Hepatocyte (in vitro differentiated cells): ENCODE measurements at regions not wholly inside any gene's neighbourhood (a gene's known extent, or its start where the extent isn't known, plus 50 kb on each side); places are given as distances from the start of the nearest gene placed in this dataset.
A peak's percentile ranks its signal among the peaks of the same experiment; 100 is the strongest.

Source experiments
- DNase-seq: peaks from one replicate; pipeline ENCODE4 v3.0.0-alpha.2; 2016; ENCODE audit warnings: low spot score
- H2AFZ ChIP-seq: fragments of 200-600 bp; sonication (generic); 2 replicates; pipeline ENCODE4 v1.6.0; 2016; ENCODE audit warnings: antibody characterized with exemption, mild to moderate bottlenecking
- H3K27ac ChIP-seq: fragments of 200-600 bp; sonication (generic); 2 replicates; pipeline ENCODE4 v1.5.1; 2016; ENCODE audit warnings: mild to moderate bottlenecking
- H3K27me3 ChIP-seq: fragments of 200-600 bp; sonication (generic); 2 replicates; pipeline ENCODE4 v1.6.1; 2016
- H3K36me3 ChIP-seq: fragments of 200-600 bp; sonication (generic); replicated peaks from 2 replicates; pipeline ENCODE4 v1.5.1; 2016; ENCODE audit warnings: low read depth; ENCODE audit not compliant: insufficient read depth
- H3K4me1 ChIP-seq: fragments of 200-600 bp; sonication (generic); 2 replicates; pipeline ENCODE4 v1.5.1; 2016; ENCODE audit warnings: mild to moderate bottlenecking, moderate library complexity; ENCODE audit not compliant: insufficient read depth
- H3K4me2 ChIP-seq: fragments of 200-600 bp; sonication (generic); 2 replicates; pipeline ENCODE4 v1.6.0; 2016
- H3K4me3 ChIP-seq: fragments of 200-600 bp; sonication (generic); 2 replicates; pipeline ENCODE4 v1.5.1; 2016; ENCODE audit warnings: mild to moderate bottlenecking
- H3K79me2 ChIP-seq: fragments of 200-600 bp; sonication (generic); 2 replicates; pipeline ENCODE4 v1.6.0; 2017; ENCODE audit warnings: mild to moderate bottlenecking
- H3K9me2 ChIP-seq: fragments of 200-600 bp; sonication (generic); replicated peaks from 2 replicates; pipeline ENCODE4 v1.6.0; 2017; ENCODE audit warnings: mild to moderate bottlenecking; ENCODE audit not compliant: insufficient read depth
- H3K9me3 ChIP-seq: fragments of 200-600 bp; sonication (generic); 2 replicates; pipeline ENCODE4 v1.5.1; 2016; ENCODE audit warnings: low read depth, mild to moderate bottlenecking
- H4K20me1 ChIP-seq: fragments of 200-600 bp; sonication (generic); 2 replicates; pipeline ENCODE4 v1.6.0; 2016; ENCODE audit warnings: mild to moderate bottlenecking; ENCODE audit not compliant: insufficient read depth, poor library complexity, severe bottlenecking
- EZH2 ChIP-seq: fragments of 200-600 bp; sonication (generic); IDR thresholded peaks from 2 replicates; pipeline ENCODE4 v1.6.1; 2016; ENCODE audit warnings: antibody characterized with exemption, mild to moderate bottlenecking, borderline replicate concordance
- EZH2phosphoT487 ChIP-seq: fragments of 200-600 bp; sonication (generic); IDR thresholded peaks from one replicate; pipeline ENCODE4 v1.6.1; 2018; ENCODE audit warnings: antibody characterized with exemption, mild to moderate bottlenecking, low read depth, moderate library complexity; ENCODE audit not compliant: unreplicated experiment, severe bottlenecking
- whole genome bisulfite sequencing: methylation state at CpG from one replicate; pipeline ENCODE4 v1.1.6; 2016; ENCODE audit warnings: low lambda C conversion rate; ENCODE audit errors: missing lambda C conversion rate; 5-methylcytosine and 5-hydroxymethylcytosine counted together
- TF ChIP-seq, protein P1 (sequence below): fragments of 200-600 bp; sonication (generic); IDR thresholded peaks from 2 replicates; pipeline ENCODE4 v1.5.1; 2016; ENCODE audit warnings: antibody characterized with exemption, mild to moderate bottlenecking; ENCODE audit not compliant: poor library complexity

DNA sequence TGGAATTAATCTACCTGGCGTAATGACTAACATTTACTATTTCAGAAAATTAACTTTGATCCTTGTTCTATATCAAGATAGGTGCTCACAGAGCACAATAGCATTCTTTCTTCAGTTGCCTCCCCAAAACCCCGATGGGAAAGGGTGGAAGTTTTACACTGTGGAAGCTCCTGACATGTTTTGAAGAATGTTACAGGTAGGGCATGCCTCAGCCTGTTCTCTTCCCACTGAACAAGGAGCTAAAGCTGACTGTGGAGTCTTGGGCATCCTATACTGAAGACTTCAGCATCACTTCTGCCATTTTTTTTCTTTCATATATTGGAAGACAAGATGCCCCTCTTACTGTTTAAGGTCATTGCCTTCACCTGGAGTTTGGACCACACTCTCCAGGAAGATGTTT lies 211.2 kb downstream of the SPP2 start:
- Histone ChIP-seq H3K4me3 (no peak overlapping the region), H3K27ac (no peak overlapping the region), H3K27me3 (no peaks in the 10 kb centered on the region), H2AFZ (no peak overlapping the region), H3K79me2 (no peaks in the 10 kb centered on the region), H3K9me3 (no peaks in the 10 kb centered on the region), H3K9me2 (no peaks in the 10 kb centered on the region), H3K36me3 (no peaks in the 10 kb centered on the region), H3K4me2 (no peak overlapping the region), H4K20me1 (no peaks in the 10 kb centered on the region), H3K4me1 (peaks cover 7% of the 10 kb centered on the region)
- DNase-seq = no peak
- WGBS = 81% methylated on average over 2 of the region's 2 CpGs
- no peak for TF ChIP-seq EZH2phosphoT487

DNA sequence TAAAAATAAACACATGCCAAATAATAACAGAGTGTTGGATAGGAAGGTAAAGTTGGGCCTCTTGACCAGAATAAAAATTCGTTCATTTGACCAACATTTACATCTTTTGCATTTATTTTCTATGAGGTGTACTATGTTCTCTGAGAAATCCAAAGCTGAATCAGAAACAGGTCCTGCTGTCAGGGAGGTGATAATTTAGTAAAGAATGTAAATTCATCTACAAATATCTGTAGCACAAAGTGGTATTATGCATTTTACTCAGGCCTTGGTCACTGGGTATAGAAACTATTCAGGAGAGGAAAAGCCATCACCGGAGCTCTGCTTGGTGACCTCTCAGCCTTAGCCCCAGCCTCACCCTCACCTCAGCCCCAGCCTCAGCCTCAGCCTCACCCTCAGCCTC lies 208.9 kb downstream of the SPP2 start:
- no peaks in the 10 kb centered on the region for H3K9me2 ChIP-seq
- no peaks in the 10 kb centered on the region for H4K20me1 ChIP-seq
- no peak overlapping the region for H3K4me3 ChIP-seq
- H3K36me3 ChIP-seq = no peaks in the 10 kb centered on the region
- H3K27me3 ChIP-seq = no peaks in the 10 kb centered on the region
- no peak for DNase-seq
- WGBS = 91% methylated on average over 2 of the region's 2 CpGs
- H3K4me2 ChIP-seq = no peak overlapping the region
- no peaks in the 10 kb centered on the region for H3K9me3 ChIP-seq
- TF ChIP-seq, protein P1, sequence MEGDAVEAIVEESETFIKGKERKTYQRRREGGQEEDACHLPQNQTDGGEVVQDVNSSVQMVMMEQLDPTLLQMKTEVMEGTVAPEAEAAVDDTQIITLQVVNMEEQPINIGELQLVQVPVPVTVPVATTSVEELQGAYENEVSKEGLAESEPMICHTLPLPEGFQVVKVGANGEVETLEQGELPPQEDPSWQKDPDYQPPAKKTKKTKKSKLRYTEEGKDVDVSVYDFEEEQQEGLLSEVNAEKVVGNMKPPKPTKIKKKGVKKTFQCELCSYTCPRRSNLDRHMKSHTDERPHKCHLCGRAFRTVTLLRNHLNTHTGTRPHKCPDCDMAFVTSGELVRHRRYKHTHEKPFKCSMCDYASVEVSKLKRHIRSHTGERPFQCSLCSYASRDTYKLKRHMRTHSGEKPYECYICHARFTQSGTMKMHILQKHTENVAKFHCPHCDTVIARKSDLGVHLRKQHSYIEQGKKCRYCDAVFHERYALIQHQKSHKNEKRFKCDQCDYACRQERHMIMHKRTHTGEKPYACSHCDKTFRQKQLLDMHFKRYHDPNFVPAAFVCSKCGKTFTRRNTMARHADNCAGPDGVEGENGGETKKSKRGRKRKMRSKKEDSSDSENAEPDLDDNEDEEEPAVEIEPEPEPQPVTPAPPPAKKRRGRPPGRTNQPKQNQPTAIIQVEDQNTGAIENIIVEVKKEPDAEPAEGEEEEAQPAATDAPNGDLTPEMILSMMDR = no peak
- TF ChIP-seq EZH2 (no peak), EZH2phosphoT487 (no peak)
- H3K27ac ChIP-seq = no peak overlapping the region
- peaks cover 7% of the 10 kb centered on the region for H3K4me1 ChIP-seq
- H2AFZ ChIP-seq = no peak overlapping the region
- no peaks in the 10 kb centered on the region for H3K79me2 ChIP-seq

GRCh38 chr2:234258562-234259141 lies 208.2 kb downstream of the SPP2 start:
- Histone ChIP-seq H2AFZ (no peak overlapping the region), H3K9me3 (no peaks in the 10 kb centered on the region), H3K4me3 (no peak overlapping the region), H3K36me3 (no peaks in the 10 kb centered on the region), H3K79me2 (no peaks in the 10 kb centered on the region), H3K4me2 (no peak overlapping the region), H3K27ac (peak overlapping the region; percentile 20), H4K20me1 (no peaks in the 10 kb centered on the region), H3K27me3 (no peaks in the 10 kb centered on the region), H3K9me2 (no peaks in the 10 kb centered on the region), H3K4me1 (peaks cover 7% of the 10 kb centered on the region)
- WGBS = 87% methylated on average over 5 of the region's 5 CpGs
- DNase-seq = no peak
- TF ChIP-seq EZH2 (no peak), EZH2phosphoT487 (no peak)
- TF ChIP-seq, protein P1 = no peak

GRCh38 chr2:234257859-234258561 lies 207.5 kb downstream of the SPP2 start:
- Histone ChIP-seq H2AFZ (no peak overlapping the region), H3K27me3 (no peaks in the 10 kb centered on the region), H3K9me3 (no peaks in the 10 kb centered on the region), H3K4me3 (no peak overlapping the region), H3K4me1 (peaks cover 7% of the 10 kb centered on the region), H4K20me1 (no peaks in the 10 kb centered on the region), H3K79me2 (no peaks in the 10 kb centered on the region), H3K36me3 (no peaks in the 10 kb centered on the region), H3K4me2 (no peak overlapping the region), H3K9me2 (no peaks in the 10 kb centered on the region), H3K27ac (peak overlapping the region; percentile 56)
- DNase-seq = peak; percentile 86
- 37% methylated on average over 10 of the region's 10 CpGs for WGBS
- TF ChIP-seq, protein P1 = peak; percentile 64
- TF ChIP-seq EZH2 (no peak), EZH2phosphoT487 (no peak)
